Activated naive CD8-positive, alpha-beta T cell treated with anti-CD3 and anti-CD28 coated beads, Interleukin-2, amount 50 U/mL, for 24 hours (primary cell): ENCODE measurements at regions not wholly inside any gene's neighbourhood (a gene's known extent, or its start where the extent isn't known, plus 50 kb on each side); places are given as distances from the start of the nearest gene placed in this dataset.

Source experiments
- ATAC-seq: fragments of 150-1000 bp; cut with Tn5 transposase; one replicate; pipeline ENCODE4 v1.10.0; 2021
- DNase-seq: peaks from one replicate; pipeline ENCODE4 v3.0.0; 2021
- H3K27ac Mint-ChIP-seq: one replicate; pipeline ENCODE4 v1.8.0; 2021; ENCODE audit warnings: mild to moderate bottlenecking, mixed read lengths
- H3K27me3 Mint-ChIP-seq: one replicate; pipeline ENCODE4 v1.8.0; 2021; ENCODE audit warnings: mixed read lengths
- H3K36me3 Mint-ChIP-seq: one replicate; pipeline ENCODE4 v1.8.0; 2021; ENCODE audit warnings: low read depth, mixed read lengths
- H3K4me1 Mint-ChIP-seq: one replicate; pipeline ENCODE4 v1.8.0; 2021; ENCODE audit warnings: mixed read lengths
- H3K4me3 Mint-ChIP-seq: one replicate; pipeline ENCODE4 v1.8.0; 2021; ENCODE audit warnings: mild to moderate bottlenecking, moderate library complexity, mixed read lengths
- H3K9me3 Mint-ChIP-seq: one replicate; pipeline ENCODE4 v1.8.0; 2021; ENCODE audit warnings: mixed read lengths

DNA sequence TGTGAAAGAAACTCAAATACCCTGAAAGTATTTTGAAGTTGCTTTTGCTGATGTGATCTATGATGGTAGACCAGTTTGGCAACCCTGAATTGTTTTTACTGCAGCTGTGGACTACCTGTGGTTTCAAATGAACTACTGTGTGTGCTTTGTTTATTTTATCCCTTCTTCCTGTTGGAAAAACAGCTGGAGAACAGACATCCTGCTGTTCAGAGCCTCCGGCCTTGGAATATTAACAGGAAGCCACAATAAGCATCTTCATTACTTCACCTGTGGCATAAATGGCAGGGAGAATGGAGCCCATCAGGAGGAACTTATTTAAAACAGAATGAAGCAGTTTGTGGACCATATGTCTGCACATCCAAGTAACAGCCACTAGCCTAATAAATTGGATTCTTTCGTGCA lies 104.8 kb downstream of the DUSP6 start:
- DNase-seq (no peak), ATAC-seq (no peak)
- Mint-ChIP-seq H3K9me3 (peaks cover 7% of the 10 kb centered on the region), H3K27ac (no peak overlapping the region), H3K27me3 (peaks cover 3% of the 10 kb centered on the region), H3K4me3 (no peak overlapping the region), H3K4me1 (peaks cover 54% of the 10 kb centered on the region), H3K36me3 (no peaks in the 10 kb centered on the region)

DNA sequence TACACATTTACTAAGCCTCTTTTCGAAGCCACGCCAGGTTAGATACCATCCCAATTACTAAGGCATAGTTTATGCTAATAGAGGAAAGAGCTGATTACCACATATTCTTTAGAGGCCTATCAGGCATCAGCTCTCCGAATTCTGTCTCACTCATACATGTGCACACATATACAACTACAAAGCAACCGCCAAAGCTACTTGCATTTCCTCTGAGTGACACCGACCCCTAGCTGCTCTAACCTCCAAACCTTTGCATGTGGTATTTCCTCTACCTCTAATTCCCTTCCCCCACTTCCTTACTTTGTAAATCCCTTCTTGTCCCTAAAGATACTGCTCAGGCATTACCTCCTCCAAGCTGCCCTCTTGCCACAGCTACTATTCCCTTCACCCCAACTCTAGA lies 107.2 kb downstream of the DUSP6 start:
- peak overlapping the region; percentile 13 for H3K4me3 Mint-ChIP-seq

DNA sequence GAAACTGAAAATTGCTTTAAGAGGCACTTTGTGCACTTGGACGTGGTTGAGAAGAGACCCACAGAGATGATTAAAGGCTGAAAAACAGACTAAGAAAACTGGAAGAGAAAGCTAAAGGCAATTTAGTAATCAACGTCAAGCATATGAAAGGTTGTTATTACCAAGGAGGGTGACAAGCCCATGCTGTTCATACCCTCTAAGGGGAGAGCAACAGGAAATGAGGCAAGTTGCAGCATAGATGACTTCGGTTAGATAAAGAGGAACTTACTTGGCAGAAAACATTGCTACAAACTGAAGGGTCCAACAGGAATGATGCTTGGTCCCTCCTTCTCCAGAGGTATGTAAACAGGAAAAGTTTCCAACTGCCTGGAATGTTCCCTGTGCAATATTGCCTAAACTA lies 107.8 kb downstream of the DUSP6 start:
- no peak for DNase-seq
- peak overlapping the region; percentile 32 for H3K4me3 Mint-ChIP-seq
- peaks cover 11% of the 10 kb centered on the region for H3K9me3 Mint-ChIP-seq
- H3K27ac Mint-ChIP-seq: peak overlapping the region; percentile 84
- no peaks in the 10 kb centered on the region for H3K36me3 Mint-ChIP-seq
- H3K27me3 Mint-ChIP-seq: peaks cover 3% of the 10 kb centered on the region
- peak; percentile 89 for ATAC-seq
- H3K4me1 Mint-ChIP-seq: peaks cover 32% of the 10 kb centered on the region

More for the DNA sequence above, 107.2 kb downstream of the DUSP6 start:
- Mint-ChIP-seq H3K36me3 (no peaks in the 10 kb centered on the region), H3K4me1 (peaks cover 32% of the 10 kb centered on the region), H3K27ac (peak overlapping the region; percentile 84), H3K9me3 (peaks cover 11% of the 10 kb centered on the region), H3K27me3 (peaks cover 3% of the 10 kb centered on the region)
- ATAC-seq (peak; percentile 83), DNase-seq (no peak)

DNA sequence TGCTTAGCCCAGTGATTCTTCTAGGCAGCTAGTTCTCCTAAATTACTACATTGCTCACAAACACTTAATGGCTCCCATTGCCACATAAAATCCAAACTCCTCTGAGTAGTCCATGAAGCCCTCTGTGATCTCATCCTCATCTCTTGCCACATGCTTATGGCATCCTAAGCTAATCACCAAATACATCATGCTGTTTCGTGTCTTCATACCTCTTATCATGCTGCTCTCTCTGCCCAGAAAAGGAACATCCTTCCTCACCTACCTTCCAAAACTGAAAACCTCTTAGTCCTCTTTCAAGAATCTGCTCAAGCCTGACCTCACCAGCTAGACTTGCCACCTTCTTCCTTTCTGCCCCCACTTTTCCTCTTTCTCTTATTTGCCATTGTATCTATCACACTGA lies 108.5 kb downstream of the DUSP6 start:
- ATAC-seq (peak; percentile 23), DNase-seq (no peak)
- Mint-ChIP-seq H3K4me3 (no peak overlapping the region), H3K4me1 (peaks cover 33% of the 10 kb centered on the region), H3K9me3 (peaks cover 11% of the 10 kb centered on the region), H3K36me3 (no peaks in the 10 kb centered on the region), H3K27ac (peak overlapping the region; percentile 84), H3K27me3 (peaks cover 3% of the 10 kb centered on the region)

DNA sequence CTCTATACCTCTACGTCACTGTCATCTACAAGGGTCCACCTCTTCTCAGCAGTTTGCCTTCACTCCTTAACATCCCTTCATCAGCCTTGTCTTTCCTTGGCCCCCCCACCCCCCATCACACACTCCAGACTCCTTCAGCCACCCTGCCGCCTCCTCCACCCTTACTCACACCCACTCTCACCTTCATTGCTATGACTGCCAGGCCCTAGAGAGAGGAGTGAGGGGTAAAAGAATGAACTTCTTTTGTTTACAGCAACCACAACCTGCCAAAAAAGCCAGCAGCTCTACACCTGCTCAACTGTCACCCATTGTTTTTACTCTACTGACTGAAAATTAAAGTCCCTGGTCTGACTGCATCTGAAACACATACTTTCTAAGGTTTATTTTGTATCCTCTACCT lies 112.8 kb downstream of the DUSP6 start:
- no peak for ATAC-seq
- H3K27ac Mint-ChIP-seq: no peak overlapping the region
- peaks cover 49% of the 10 kb centered on the region for H3K4me1 Mint-ChIP-seq
- H3K4me3 Mint-ChIP-seq: no peak overlapping the region
- no peaks in the 10 kb centered on the region for H3K27me3 Mint-ChIP-seq
- H3K36me3 Mint-ChIP-seq: peaks cover 4% of the 10 kb centered on the region
- peaks cover 26% of the 10 kb centered on the region for H3K9me3 Mint-ChIP-seq
- no peak for DNase-seq

DNA sequence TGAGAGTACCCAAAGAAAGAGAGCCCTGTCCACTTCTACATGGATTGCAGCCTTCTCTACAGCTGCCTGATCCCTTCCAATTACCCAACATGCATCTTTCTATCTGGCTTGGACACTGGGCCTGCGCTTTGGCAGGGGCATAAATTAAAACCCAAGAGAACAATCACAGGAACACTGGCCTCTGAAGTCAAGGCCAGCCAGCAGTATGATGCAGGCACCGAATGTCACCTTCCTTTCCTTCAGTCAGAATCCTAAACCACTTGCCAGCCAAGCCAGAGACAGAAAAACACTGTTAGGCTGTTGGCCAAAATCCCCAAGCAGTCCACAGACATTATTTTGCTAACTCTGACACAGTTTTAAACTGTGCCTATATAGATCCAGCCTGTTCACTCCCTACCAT lies 113.7 kb downstream of the DUSP6 start:
- H3K27me3 Mint-ChIP-seq: no peaks in the 10 kb centered on the region
- H3K9me3 Mint-ChIP-seq: peaks cover 25% of the 10 kb centered on the region
- DNase-seq (no peak), ATAC-seq (no peak)
- no peak overlapping the region for H3K4me3 Mint-ChIP-seq
- no peak overlapping the region for H3K27ac Mint-ChIP-seq
- peaks cover 40% of the 10 kb centered on the region for H3K4me1 Mint-ChIP-seq
- peaks cover 4% of the 10 kb centered on the region for H3K36me3 Mint-ChIP-seq

DNA sequence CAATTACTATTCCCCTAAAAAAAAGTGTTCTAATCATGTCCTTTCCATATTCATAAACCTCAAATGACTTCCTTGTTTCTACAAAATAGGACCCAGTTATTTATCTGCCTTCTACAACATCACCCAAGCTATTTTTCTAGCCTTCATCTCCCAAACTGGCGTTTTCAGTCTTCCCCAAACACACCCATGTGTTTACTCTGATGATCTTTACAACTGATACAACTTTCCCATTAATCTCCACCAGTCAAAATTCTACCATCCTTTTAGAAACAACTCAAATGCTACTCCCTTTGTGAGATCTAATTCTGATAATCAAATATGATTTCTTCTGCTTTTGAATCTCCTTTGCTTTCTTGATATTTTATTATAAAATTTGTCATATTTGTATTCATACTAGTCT lies 114.5 kb downstream of the DUSP6 start:
- no peak overlapping the region for H3K27ac Mint-ChIP-seq
- H3K36me3 Mint-ChIP-seq: peaks cover 4% of the 10 kb centered on the region
- no peaks in the 10 kb centered on the region for H3K27me3 Mint-ChIP-seq
- no peak for ATAC-seq
- DNase-seq: no peak
- H3K4me1 Mint-ChIP-seq: peaks cover 37% of the 10 kb centered on the region
- peaks cover 22% of the 10 kb centered on the region for H3K9me3 Mint-ChIP-seq
- H3K4me3 Mint-ChIP-seq: no peak overlapping the region

DNA sequence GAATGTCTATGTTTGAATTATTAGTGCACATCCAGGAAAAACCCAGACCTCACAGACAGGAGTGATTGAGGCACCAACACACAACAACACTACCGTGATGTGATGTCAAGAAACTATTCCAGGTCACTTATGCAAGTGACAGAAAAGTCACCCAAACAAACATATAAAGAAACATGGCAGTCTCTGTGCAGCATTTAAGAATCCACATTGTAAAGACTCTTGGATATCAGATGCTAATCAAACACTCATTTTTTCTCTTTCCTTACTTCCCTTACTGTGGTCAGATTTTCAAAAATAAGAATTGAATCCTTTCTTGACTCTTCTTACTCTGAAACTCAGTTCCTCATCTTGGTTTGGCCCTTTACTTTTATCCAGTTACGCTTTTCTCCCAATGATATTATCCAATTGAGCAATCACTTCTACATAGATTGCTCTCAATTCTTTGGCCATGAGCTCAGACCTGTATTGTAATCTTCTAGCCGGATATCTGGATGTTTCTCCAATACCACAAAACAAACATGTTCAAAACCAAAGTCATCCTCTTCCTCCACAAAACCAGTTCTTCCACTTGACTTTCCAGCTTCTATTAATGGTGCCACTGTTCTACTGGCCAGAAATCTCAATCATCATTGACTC lies 115.4 kb downstream of the DUSP6 start:
- no peak for DNase-seq
- Mint-ChIP-seq H3K4me1 (peaks cover 42% of the 10 kb centered on the region), H3K4me3 (no peak overlapping the region), H3K27me3 (no peaks in the 10 kb centered on the region), H3K9me3 (peaks cover 22% of the 10 kb centered on the region), H3K27ac (no peak overlapping the region), H3K36me3 (peaks cover 4% of the 10 kb centered on the region)
- no peak for ATAC-seq

DNA sequence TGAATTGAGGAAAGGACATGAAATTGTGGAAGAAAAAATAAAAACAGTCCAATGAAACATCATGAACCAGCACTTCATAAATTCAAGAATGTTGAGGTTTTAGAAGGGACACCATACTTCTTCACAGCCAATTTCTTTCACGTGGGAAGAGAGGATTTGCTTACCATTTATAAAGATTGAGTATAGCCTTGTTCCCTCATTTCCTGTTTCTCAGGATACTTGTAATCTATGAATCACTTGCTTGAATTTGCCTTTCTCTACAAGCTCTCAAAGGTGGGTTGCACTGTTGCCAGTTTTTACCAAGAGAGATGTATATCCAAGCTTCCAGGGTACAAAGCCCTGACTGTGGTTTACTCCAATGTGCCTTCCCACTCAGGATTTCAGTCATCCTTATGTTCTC lies 116.1 kb downstream of the DUSP6 start:
- peaks cover 48% of the 10 kb centered on the region for H3K4me1 Mint-ChIP-seq
- no peak overlapping the region for H3K27ac Mint-ChIP-seq
- no peak for DNase-seq
- peaks cover 4% of the 10 kb centered on the region for H3K36me3 Mint-ChIP-seq
- peaks cover 22% of the 10 kb centered on the region for H3K9me3 Mint-ChIP-seq
- no peaks in the 10 kb centered on the region for H3K27me3 Mint-ChIP-seq
- ATAC-seq: no peak
- no peak overlapping the region for H3K4me3 Mint-ChIP-seq

DNA sequence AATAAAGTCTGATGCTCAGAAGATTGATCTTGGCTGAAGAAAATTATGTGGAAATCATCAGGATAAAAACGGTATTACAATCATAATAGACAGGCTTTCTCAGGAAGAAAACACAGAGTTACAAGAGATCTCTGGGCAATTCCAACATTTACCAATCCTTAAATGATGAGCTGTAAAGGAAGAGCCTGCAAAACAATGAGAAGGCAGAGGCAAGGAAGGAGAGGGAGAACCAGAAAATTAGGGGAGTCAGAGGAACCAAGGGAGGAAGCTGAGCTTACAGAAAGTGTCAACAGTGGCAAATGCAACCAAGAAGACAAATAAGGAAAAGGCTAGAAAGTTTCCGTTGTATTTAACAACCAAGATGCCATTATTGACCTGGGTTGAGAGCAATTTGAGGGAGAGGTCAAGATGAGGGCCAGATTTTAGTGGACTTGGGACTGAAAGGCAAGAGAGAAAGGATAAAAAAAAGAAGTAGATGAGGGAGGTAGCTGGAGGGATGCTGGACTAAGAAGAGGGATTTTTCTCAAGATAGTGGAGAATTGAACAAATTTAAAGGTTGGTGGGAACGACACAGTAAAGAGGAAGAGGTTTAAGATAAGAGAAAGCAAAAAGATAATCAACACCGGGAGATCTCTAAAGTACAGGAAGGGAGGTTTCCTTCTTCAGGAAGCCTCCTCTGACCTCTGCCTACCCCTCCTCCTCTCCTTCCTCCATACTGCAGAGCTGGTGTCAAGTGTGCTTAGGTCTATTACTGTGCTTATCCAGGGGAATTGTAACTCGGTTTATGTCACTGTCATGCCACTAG lies 116.9 kb downstream of the DUSP6 start:
- H3K9me3 Mint-ChIP-seq: peaks cover 19% of the 10 kb centered on the region
- DNase-seq: no peak
- peaks cover 53% of the 10 kb centered on the region for H3K4me1 Mint-ChIP-seq
- no peaks in the 10 kb centered on the region for H3K27me3 Mint-ChIP-seq
- peaks cover 4% of the 10 kb centered on the region for H3K36me3 Mint-ChIP-seq
- peak overlapping the region; percentile 53 for H3K27ac Mint-ChIP-seq
- H3K4me3 Mint-ChIP-seq: no peak overlapping the region
- ATAC-seq: no peak

DNA sequence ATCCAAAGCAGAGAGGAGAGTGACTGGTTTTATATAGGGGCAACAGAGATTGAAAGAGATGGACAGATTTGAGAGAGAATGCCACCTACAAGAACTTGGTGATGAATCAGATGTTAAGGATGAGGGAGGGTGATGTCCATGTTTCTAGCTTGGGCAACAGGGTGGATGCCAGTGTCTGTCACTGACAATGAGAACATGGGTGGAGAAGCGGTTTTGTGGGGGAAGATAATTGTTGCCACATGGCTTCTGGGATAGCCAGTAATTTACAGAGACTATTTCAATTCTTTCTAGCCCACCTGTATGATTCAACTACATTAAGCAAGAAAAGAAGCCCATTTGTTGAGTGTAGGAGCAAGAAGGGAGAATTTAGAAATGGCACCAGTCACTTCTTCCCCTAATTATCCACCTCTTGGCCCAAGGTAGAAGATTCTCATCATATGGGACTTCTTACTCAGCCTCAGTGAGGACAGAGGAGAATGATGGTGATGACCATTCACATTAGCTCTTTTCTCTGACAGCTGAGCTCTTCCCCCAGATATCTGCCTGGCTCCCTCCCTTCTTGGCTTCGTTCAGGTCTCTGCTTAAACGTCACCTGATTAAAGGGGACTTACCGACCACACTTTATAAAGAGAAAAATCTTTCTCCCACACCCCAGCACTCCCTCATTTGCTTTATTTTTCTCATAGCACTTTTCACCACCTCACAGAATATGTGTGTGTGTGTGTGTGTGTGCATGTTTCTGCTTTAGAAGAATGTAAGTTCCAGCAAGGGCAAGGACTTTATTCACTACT lies 117.8 kb downstream of the DUSP6 start:
- peaks cover 4% of the 10 kb centered on the region for H3K36me3 Mint-ChIP-seq
- H3K27ac Mint-ChIP-seq: no peak overlapping the region
- no peaks in the 10 kb centered on the region for H3K27me3 Mint-ChIP-seq
- H3K9me3 Mint-ChIP-seq: peaks cover 19% of the 10 kb centered on the region
- peaks cover 54% of the 10 kb centered on the region for H3K4me1 Mint-ChIP-seq
- H3K4me3 Mint-ChIP-seq: no peak overlapping the region
- DNase-seq: no peak
- ATAC-seq: no peak

DNA sequence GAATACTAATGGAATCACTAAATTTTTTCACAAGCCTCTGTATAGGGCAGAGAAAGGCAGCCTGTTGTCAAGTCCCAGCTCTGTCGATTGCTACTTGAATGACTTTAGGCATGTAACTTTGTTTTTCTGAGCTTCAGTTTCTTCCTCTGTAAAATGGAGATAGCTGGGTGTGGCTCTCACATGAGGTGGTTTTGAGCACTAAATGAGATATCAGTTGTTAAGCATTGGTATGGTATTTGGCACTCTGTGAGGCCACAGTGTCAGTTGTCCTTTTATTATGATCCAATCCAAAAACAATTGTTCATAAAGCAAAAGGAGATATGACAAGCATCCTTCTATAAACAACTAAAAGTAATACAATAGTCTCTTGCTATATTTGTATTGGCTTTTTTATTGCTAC lies 120.6 kb downstream of the DUSP6 start:
- Mint-ChIP-seq H3K36me3 (peaks cover 4% of the 10 kb centered on the region), H3K27me3 (no peaks in the 10 kb centered on the region), H3K4me1 (peaks cover 50% of the 10 kb centered on the region), H3K4me3 (no peak overlapping the region), H3K9me3 (peaks cover 13% of the 10 kb centered on the region), H3K27ac (no peak overlapping the region)
- DNase-seq (no peak), ATAC-seq (no peak)

DNA sequence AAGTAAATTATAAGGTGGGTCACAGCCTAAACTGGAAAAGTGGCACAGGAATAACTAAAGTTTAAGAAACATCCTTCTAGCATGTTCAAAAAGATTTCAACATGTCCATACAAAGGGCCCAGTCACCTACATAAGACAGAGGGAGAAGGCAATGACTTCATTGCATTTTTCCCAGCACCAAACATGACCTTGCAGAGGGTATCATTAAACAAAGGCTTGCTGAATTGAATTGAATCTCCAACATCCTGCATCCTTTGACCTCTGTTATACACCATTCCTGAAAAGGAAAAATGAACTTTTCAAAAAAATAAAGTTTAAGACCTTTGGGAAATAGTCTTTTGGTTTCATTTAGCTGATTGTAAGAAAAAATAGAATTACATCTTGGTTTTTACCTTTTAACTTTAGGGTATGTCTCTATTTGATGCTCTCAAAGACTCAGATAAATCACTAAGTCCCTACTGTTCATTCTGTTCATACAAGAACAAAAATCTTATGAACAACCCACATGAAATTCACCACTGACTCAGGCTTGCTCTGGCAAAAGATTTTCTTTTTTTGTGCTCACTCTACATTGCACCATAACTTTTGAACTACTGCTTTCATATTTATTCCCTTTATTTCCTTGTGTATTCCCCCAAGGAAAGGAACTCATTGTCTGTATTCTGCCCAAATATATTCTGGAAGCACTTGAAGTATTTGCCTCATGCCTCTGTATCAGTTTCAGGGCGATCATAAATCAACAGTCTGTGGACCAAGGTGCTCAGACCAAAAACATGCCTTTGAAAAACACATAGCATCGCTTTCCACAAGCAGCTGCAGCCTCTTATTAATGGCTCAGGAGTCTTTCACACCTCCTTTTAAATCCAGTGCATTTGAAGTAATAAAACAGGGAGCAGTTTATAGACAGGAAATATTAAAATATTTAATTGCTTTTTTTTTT lies 121.7 kb downstream of the DUSP6 start:
- DNase-seq (no peak), ATAC-seq (no peak)
- Mint-ChIP-seq H3K36me3 (peaks cover 4% of the 10 kb centered on the region), H3K4me1 (peaks cover 50% of the 10 kb centered on the region), H3K9me3 (peaks cover 11% of the 10 kb centered on the region), H3K27ac (no peak overlapping the region), H3K27me3 (no peaks in the 10 kb centered on the region), H3K4me3 (no peak overlapping the region)

DNA sequence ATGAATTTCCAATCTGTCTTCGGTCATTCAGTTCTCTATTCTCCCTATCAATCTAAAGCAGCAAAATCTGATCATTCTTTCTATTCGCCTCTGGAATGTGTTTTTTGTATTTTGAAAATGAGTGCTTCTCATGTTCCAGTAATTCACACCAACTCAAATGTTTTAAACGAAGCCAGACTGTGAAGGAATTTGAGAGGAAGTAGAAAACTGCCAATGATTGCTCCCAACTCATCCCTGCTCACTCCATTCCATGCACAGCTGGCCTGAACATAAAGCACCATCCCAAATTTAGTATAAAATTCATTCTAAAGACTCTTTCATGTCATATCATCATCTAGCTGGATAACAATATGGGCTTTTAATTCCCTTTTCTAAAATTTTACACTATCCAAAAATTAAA lies 123.8 kb downstream of the DUSP6 start:
- no peak overlapping the region for H3K27ac Mint-ChIP-seq
- ATAC-seq: no peak
- no peaks in the 10 kb centered on the region for H3K9me3 Mint-ChIP-seq
- no peak overlapping the region for H3K4me3 Mint-ChIP-seq
- no peaks in the 10 kb centered on the region for H3K27me3 Mint-ChIP-seq
- H3K4me1 Mint-ChIP-seq: peaks cover 61% of the 10 kb centered on the region
- no peak for DNase-seq
- no peaks in the 10 kb centered on the region for H3K36me3 Mint-ChIP-seq
